GM18502 (cell line): ENCODE measurements at regions not wholly inside any gene's neighbourhood (a gene's known extent, or its start where the extent isn't known, plus 50 kb on each side); places are given as distances from the start of the nearest gene placed in this dataset.
A peak's percentile ranks its signal among the peaks of the same experiment; 100 is the strongest.

Source experiments
- ATAC-seq: cut with Tn5 transposase; IDR thresholded peaks from one replicate; pipeline ENCODE4 v1.9.1; 2021; ENCODE audit warnings: mild to moderate bottlenecking; ENCODE audit not compliant: unreplicated experiment, poor library complexity

DNA sequence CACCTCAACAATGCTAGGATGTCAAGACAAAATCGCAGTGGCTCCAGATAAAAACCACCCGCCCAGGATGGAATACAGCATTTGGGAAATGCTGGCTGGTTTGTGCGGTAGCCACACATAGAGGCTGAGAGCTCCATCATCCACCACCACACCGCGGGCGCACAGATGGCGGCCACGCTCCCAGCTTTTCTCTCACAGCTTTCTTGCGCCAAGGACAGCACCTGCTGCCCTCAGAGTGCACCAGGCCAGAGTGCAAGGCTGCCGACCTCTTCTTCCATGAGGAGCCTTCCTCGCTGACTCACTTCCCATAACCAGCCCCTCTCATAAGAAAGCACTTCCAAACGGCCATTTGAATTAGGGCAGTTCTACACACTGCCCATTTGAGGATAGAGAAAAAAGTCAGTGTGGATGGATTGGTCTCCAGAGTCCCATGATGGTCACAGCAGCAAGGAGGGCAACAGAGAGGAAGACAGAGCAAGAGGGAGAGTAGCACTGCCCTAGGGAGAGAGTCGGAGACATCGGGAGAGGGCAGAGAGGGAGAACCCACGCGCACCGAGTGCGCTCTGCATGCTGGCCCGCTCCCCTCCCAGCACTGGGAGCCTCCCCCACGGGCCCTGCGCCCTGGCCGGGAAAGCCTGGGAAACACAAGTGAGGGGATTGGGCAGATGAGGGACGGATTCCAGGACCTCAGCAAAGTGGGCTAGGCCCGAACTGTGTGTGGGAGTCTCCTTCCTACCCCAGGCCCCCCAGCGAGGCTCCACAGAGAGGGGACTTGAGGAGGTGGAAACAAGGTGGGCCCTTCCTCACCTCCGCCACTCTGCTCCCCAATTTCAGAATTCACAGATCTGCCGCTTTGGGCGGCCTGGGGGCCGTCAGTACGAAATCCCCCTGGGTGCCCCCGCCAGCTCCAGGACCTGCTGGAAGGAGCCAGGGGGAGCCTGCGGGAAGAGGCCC, 156.9 kb downstream of the USP12 start:
- no peak for ATAC-seq

DNA sequence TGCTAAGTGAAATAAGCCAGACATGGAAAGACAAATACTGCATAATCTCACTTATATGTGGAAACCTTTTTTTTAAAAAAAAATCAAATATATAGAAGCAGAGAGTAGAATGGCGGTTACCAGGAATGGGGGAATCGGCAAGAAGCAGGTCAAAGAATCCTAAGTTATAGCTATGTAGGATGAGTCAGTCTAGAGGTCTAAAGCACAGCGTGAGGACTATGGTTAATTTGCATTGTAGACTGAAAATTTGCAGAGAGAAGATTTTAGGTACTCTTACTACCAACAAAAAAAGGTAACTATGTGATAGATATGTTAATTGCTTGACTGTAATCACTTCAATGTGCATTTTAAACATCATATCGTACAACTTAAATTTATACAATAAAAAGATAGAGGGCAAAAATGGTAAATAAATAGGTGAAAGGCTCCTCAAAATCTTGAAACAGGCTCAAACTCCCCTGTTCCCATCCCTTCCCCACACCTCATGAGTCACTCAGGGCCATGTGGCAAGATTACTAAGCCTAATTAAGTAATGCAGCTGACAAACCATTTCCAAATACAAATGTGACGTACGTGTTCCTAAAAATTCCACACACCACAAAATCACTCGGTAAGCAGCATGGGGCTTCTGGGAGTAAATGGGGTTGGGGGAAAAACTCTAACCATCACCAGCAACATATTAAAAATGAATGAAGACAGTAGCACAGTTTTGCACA, 159.0 kb downstream of the USP12 start:
- ATAC-seq: no peak

DNA sequence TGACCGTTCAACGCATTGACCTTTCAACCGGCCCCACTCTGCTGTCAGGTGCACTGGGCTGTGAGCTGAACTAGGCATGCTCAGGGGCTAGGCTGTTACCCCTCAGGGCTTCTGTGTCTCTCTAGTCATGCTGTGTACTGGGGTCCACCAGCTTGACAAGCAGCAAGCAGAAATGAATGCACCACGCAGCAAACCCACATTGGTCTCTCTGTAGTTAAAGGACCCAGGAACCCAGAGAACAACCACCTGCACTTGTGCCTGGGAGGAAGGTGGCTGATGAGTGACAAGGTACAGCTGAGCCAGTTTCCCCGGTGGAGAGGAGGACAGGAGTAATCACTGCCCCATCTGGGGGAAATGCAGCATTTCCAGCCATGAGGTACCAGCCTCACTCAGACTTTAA, 159.9 kb downstream of the USP12 start:
- ATAC-seq: no peak

DNA sequence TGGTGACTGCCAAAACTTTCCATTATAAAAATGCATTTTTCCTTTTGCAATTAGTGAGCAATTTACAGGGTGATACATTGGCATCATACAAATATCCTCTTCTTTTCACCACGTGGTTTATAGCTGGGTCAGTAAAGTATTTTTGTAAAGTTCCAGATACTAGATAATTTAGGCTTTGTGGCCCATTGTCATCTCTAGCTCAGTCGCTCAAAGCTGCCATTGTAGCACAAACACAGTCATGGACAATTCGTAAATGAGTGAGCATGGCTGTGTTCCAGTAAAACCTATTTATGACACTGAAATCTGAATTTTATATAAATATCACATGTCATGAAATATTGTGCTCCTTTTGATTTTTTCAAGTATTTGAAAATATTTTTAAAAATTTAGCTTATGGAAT, 162.9 kb downstream of the USP12 start:
- ATAC-seq: no peak

DNA sequence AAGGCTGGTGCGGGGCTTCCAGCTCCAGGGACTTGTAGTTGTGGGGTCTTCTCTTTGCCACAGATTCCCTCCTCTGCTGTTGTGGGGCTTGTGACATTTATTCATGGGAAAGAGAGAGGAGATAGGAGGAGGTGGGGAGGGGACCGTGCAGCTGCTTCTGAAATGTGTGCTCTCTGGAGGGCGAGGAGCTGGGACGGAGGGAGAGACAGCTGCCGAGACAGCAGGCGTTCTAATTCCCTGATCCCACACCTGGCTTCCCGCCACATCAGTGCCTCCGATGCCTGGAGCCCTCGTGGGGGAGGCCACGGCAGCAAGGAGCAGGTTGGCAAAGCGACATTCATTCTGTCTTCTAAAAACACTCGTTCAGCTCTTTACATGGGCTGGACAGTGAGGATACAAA, 164.4 kb downstream of the USP12 start:
- ATAC-seq: no peak

DNA sequence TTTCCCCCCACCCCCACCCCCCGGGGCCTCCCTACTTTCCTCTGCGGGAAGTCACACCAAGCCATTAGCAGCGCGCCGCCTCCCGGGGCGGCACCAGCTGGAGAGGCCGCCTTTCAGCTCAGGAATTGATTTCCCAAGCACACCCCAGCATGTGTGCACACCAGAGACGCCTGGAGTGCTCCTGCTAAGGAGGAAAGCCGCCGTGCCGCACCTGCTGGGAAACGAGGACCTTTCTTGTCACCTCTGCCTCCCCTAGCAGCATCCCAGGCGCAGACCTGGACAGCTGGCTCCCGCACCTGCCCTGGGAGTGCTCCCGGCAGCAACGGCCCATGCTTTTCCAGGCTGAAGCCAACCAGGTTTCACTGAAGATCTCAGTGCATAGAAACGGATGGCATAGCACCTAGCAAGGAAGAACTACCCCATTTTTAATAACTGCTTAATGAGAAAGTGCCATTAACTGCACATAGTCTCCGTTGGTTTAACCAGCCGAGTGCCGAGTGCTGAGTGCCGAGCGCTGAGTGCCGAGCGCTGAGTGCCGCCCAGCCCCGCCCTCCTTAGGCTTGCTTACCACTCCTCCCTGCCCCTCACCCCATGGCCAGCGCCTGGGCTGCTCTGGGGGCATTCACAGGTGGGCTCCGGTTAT, 165.0 kb downstream of the USP12 start:
- no peak for ATAC-seq

DNA sequence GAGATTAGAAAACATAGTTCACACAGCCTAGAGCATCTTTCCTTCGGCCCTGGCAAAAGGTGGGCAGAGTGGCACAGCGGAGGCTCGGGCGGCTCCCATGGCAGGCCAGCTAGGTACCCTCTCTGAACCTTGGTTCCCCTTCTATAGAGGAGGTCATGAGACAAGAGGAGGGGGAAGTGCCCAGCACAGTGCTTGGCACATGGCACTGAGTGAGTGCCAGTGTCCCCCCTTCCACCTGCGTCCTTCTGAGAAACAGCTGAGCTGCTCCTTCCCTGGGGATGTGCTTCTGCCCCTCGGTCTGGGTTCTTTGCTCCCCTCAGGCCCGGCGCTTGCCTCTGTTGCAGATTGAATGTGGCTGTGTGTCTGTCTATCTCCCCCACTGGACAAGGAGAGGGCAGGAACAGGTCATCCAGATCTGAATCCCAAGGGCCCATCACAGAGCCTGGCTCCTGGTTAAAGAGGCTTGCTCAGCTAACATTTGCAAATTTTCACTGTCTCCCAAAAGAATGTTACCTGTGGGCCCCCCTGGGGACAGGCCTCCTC, 165.6 kb downstream of the USP12 start:
- ATAC-seq: no peak

DNA sequence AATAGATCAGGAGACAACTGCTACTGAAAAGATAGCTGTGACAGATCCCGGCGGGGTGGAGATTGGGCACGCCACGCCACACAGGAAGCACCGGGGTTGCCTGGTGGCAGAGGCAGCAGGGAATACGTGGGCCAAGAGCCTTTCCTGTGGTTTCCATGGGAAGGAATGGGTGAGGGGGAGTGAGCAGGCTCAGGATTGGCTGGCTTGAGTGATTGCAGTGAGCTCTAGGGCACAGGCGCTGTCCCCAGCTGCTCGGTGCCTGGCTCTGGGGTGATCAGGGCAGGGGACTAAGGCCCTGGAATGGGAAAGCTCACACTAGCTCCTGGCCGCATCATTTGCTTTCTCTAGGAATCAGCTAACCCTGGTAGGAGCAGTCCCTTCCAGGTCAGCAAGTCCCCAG, 166.1 kb downstream of the USP12 start:
- no peak for ATAC-seq

DNA sequence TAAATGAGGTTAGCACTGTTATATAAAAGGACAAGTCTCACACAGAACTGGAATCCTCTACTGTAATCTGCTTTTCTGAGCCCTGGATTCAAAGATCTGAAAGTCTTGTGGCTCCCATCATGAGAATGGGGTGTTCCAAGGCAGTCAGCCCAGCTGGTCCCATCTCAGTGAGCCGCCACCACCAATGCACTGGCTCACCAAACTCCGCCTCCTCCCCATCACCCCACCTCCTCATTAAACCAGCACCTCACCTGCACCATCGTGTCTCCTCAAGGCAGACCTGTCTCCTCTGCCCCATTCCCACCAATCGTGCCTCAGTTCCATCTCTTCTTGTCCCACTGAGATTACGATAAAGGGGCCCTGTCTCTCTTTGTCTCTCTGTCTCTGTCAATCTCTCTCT, 166.7 kb downstream of the USP12 start:
- ATAC-seq: no peak

DNA sequence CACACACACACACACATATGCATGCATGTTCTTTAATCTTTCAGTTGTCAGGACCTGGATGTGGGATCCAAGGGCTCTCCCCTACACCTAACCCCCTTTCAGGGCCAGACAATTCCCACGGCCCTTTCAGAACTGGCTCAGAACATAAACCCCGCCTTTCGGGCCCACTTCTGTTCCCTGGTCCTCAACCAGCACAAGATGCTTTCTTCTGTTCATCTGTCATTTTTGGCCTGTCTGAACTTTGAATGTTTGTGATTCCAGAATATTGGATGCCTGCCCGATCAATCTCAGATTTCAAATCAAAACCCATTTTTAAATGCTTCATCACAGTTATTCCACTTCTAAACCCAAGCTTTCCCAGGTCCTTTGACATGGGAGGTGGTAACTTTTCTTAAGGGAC, 167.3 kb downstream of the USP12 start:
- ATAC-seq: no peak

DNA sequence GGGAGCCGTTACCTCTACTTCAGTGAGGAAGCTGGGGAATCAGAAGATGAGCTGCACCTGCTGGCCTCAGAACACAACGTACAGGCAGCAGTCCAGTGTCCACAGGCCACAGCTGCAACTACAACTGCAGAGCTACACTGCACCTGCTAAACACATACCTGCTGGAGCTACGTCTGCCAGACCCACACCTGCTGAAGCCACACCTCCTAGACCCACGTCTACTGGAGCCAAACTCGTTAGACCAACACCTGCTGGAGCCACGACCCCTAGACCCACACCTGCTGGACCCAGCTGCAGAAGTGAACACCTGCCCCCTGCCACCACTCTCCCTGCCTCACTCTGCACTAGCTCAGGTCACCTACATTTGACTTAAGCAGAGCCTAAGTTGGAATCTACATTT, 169.9 kb downstream of the USP12 start:
- no peak for ATAC-seq

DNA sequence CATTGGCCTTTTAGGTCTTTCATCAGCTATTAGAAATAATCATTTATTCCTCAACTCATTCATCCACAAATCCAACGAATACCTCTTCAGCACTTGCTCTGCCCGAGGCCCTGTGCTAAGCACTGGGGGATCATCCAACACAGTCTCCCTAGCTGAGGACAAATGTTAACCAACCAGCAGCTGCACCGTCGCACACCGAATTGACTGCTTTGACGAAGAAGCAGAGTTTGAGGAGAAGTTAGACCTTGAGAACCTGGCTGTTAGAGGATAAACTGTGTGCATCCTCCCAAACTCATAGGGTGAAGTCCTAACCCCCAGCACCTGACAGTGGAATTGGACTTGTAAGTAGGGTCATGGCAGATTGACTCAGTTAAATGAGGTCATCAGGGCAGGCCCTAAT, 170.9 kb downstream of the USP12 start:
- ATAC-seq: no peak

DNA sequence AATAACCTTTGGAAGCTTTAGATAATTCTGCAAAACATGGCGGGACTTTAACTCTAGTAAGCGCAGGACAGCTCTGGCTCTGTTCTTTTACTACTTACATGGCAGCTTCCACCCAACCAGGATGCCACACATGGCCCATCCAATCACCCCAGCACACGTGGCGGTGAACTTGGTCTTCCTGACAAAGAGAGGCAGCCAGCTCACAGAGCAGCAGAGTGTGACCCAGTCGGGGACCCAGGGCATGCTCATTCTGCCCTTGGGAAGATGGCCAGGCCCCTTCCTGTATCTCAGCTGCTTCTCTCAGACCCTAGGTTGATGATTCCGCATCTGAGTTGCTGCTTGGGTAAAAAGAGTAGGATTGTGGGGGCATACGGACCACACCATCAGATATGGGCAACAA, 172.1 kb downstream of the USP12 start:
- no peak for ATAC-seq

DNA sequence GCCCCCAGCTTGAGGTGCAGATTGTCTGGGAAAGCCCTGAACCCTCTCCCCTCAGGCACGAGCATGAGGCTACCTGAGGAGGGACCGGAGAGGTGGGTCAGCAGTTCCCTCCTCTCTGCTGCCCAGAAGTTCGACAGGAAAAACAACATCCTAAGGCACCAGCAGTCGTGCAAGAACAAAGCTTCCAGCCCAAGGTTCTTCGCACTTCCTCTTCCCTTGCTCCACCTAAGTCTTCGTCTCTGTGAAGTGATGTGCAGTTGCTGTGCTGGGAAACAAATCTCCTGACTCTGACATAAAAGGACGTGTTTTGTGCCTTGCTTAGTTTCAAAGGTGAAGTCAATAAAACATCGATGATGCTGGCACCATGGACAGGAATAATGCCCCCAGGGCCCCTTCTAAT, 173.3 kb downstream of the USP12 start:
- ATAC-seq: no peak

DNA sequence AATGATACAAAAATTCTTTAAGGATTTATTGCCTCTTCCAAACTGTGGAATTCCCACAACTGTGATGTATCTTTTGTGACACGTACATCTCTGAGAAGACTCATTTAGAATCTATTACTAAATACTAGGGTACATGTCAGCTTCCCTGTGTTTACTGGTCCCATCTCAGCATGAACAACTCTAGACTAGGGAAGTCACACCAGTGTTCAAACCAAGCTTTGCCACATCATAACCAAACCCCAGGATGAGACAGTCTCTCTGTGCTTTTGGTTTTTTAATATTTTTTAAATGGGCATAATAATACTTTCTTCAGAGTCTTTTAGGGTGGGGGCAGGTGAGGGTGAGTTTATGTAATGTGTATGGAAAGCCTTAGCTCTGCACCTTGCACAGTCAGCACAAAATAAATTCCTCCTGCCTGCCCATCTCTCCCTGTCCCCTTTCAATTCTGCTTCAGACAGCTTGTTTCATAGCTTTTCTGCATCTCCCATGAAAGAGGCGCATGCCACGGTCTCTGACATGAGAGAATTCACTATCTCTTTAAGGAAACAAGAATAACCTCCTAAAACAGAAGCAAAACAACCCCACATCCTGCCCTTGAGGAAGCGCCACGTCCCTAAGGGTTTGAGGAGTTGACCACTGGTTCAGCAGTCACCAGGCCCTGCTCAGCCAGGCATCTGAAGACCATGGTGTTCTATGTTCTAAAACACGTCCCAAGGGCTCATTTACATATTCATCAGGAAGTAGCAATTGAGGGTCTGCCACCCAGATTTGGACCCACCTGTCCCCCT, 174.5 kb downstream of the USP12 start:
- peak; percentile 94 for ATAC-seq

DNA sequence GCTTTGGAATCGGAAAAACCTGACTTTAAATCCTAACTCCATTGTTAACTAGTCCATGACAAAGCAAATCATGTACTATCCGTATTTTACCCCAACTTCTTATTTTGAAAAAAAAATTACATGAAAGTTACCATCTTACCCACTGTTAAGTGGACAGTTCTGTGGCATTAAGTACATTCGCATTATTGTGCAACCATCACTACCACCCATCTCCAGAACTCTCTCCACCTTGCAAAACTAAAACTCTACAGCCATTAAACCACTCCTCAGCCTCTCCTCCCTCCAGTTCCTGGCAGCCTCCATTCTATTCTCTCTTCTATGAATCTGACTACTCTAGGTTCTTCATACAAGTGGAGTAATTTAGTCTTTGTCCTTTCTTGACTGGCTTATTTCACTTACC, 176.5 kb downstream of the USP12 start:
- no peak for ATAC-seq

DNA sequence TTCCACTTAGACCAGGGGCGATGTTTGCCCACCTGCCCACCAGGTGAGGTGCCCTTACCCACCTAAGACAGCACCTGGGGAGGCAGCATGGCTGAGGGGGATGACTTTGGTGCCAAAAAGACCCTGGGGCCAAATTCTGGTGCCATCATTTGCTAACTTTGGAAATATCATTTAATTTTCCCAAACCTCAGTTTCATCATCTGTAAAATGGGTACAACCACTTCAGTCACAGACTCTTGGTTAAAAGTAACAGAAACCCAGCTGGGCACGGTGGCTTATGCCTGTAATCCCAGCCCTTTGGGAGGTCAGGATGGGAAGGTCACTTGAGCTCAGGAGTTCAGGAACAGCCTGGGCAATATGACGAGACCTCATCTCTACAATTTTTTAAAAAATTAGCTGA, 177.8 kb downstream of the USP12 start:
- ATAC-seq: no peak

DNA sequence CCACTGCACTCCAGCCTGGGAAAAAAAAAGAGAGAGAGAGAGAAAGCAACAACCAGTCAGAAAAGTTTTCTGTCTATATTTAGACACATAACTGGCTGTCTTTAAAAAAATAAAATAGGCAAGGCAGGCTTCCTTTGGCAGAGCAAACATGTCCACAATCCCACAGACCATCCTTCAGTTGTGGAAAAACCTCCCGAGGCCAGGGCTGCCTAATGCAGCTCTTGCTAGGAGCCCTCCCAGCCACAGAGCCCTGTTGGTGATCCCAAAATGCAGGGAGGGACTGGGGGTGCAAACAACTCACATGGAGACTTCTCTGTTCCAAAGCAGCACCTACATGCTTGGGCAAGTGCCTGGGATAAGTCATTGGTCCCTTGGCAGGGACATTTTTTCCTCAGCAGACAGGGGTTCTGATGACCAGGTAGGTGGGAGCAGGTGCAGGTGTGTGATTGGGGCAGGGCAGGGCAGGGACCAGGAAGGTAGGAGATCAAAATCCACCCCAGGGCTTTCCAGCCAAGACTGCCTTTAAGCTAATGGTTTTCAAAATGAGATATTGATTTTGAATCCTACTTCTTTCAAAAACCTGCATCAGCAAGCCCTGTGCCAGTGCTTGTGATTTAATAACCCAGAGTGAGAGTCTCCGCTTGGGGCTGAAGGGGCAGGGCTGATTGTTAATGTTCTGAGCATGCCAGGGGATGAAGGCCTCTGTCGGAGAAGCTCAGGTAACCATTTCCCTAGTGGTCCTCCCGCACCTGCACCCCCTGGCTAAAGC, 178.5 kb downstream of the USP12 start:
- ATAC-seq: no peak

DNA sequence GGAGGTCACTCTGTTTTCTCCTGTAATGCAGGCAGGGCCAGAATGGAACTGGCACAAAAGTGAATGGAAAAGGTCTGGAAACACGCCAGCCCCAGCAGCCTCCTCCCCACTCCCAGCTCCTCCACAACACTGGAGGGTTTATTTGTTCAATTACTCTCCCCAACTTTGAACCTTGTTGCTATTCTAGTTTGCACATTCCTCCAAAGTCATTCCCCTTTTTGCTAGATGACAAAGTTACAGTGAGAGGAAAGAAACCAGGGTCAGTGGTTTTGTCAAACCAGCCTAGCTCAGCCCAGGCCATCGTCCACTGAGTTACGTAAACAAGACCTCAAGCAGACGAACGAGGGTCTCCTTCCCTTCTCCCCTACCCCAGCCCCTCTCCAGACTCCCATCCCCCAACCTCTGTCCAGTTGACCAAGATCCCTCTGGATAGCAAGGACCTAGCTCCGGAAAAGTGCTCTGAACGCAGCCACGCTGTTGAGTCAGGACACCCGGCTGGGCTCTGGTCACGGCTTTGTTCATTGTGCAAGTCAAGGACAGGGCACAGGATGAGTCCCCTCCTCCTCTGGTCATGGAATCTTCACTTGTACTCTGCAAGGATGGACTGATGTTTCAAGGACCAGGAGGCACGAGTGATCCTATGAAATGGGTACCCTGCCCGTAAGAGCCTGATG, 180.0 kb downstream of the USP12 start:
- no peak for ATAC-seq
